Kidney capillary endothelial cell (primary cell): ENCODE measurements at regions not wholly inside any gene's neighbourhood (a gene's known extent, or its start where the extent isn't known, plus 50 kb on each side); places are given as distances from the start of the nearest gene placed in this dataset.

Experiments used
- DNase-seq: peaks from one replicate; pipeline ENCODE4 v3.0.0-alpha.2; 2018; ENCODE audit warnings: low spot score

GRCh38 chr3:146912241-146913015 lies 307.3 kb upstream of the PLSCR5 start:
- DNase-seq = no peak

GRCh38 chr3:146903927-146904326 lies 298.8 kb upstream of the PLSCR5 start:
- DNase-seq = no peak

- DNase-seq = no peak
Measured at GRCh38 chr3:146899171-146899570, 294.0 kb upstream of the PLSCR5 start.

- DNase-seq = no peak
Measured at GRCh38 chr3:146896711-146897110, 291.6 kb upstream of the PLSCR5 start.

GRCh38 chr3:146895026-146895749 lies 290.0 kb upstream of the PLSCR5 start:
- no peak for DNase-seq

- DNase-seq = no peak
Measured at GRCh38 chr3:146894406-146894805, 289.3 kb upstream of the PLSCR5 start.

GRCh38 chr3:146892041-146892440 lies 286.9 kb upstream of the PLSCR5 start:
- DNase-seq = no peak

- DNase-seq = no peak
Measured at GRCh38 chr3:146889626-146890025, 284.5 kb upstream of the PLSCR5 start.

- DNase-seq = no peak
Measured at GRCh38 chr3:146888176-146888575, 283.0 kb upstream of the PLSCR5 start.

- DNase-seq = no peak
Measured at GRCh38 chr3:146884721-146885120, 279.6 kb upstream of the PLSCR5 start.

- no peak for DNase-seq
Measured at GRCh38 chr3:146884296-146884695, 279.1 kb upstream of the PLSCR5 start.

GRCh38 chr3:146883288-146883687 lies 278.1 kb upstream of the PLSCR5 start:
- DNase-seq = no peak

- DNase-seq = no peak
Measured at GRCh38 chr3:146881966-146882760, 277.0 kb upstream of the PLSCR5 start.

- DNase-seq = no peak
Measured at GRCh38 chr3:146881356-146881755, 276.2 kb upstream of the PLSCR5 start.

GRCh38 chr3:146873748-146874147 lies 268.6 kb upstream of the PLSCR5 start:
- no peak for DNase-seq

GRCh38 chr3:146865175-146865755 lies 260.1 kb upstream of the PLSCR5 start:
- no peak for DNase-seq

- DNase-seq = no peak
Measured at GRCh38 chr3:146861262-146861661, 256.1 kb upstream of the PLSCR5 start.

GRCh38 chr3:146854523-146854922 lies 249.4 kb upstream of the PLSCR5 start:
- DNase-seq = no peak

- DNase-seq = no peak
Measured at GRCh38 chr3:146851665-146852064, 246.5 kb upstream of the PLSCR5 start.

GRCh38 chr3:146845361-146845760 lies 240.2 kb upstream of the PLSCR5 start:
- no peak for DNase-seq

- DNase-seq = no peak
Measured at GRCh38 chr3:146843476-146843875, 238.3 kb upstream of the PLSCR5 start.

GRCh38 chr3:146839727-146840375 lies 234.7 kb upstream of the PLSCR5 start:
- DNase-seq = no peak
